Esophagus muscularis mucosa (tissue), 3 donors: ENCODE measurements at regions not wholly inside any gene's neighbourhood (a gene's known extent, or its start where the extent isn't known, plus 50 kb on each side); places are given as distances from the start of the nearest gene placed in this dataset.

Source experiments
- POLR2A ChIP-seq: fragments of 450-650 bp; IDR thresholded peaks from one replicate; pipeline ENCODE4 v1.6.1; 2017; ENCODE audit warnings: antibody characterized with exemption, moderate library complexity, mild to moderate bottlenecking, low read depth
- TF ChIP-seq, protein P1 (sequence below), 3 experiments: fragments of 200-600 bp in 2 of 3; fragments of 450-650 bp in 1 of 3; sonication (generic) in 2 of 3; IDR thresholded peaks; one replicate each; pipeline ENCODE4 v1.5.1; 2017 to 2019; ENCODE audit warnings: antibody characterized with exemption in 3 of 3, mild to moderate bottlenecking in 2 of 3, moderate library complexity in 1 of 3

DNA sequence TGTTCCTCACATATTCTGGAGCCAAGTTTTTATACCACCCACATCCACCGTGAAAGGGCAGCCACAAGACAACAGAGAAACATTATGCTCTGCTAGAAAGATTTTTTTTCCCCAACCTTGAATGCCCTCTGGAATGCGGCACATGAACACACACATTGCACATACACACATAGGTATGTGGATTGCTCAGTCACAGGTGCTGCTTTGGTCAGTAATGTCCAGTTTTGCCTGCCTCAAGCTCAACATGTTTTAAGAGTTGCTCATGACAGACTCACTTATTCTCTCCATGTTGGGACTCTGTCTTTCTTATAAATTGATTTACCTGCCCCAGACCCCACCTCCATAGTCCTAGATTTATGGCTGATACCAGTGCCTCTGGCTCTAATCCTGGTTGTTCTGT is 138.0 kb upstream of the ASTN2 start:
- no peak for TF ChIP-seq POLR2A
- TF ChIP-seq, protein P1, sequence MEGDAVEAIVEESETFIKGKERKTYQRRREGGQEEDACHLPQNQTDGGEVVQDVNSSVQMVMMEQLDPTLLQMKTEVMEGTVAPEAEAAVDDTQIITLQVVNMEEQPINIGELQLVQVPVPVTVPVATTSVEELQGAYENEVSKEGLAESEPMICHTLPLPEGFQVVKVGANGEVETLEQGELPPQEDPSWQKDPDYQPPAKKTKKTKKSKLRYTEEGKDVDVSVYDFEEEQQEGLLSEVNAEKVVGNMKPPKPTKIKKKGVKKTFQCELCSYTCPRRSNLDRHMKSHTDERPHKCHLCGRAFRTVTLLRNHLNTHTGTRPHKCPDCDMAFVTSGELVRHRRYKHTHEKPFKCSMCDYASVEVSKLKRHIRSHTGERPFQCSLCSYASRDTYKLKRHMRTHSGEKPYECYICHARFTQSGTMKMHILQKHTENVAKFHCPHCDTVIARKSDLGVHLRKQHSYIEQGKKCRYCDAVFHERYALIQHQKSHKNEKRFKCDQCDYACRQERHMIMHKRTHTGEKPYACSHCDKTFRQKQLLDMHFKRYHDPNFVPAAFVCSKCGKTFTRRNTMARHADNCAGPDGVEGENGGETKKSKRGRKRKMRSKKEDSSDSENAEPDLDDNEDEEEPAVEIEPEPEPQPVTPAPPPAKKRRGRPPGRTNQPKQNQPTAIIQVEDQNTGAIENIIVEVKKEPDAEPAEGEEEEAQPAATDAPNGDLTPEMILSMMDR (IDR thresholded peaks at IDR 0.05), result no peak
